Subcutaneous abdominal adipose tissue (tissue), 5 donors: ENCODE measurements at regions not wholly inside any gene's neighbourhood (a gene's known extent, or its start where the extent isn't known, plus 50 kb on each side); places are given as distances from the start of the nearest gene placed in this dataset.

Experiments used
- H3K27ac ChIP-seq: one replicate; pipeline ENCODE4 v1.7.0; 2013; ENCODE audit warnings: low read depth, mild to moderate bottlenecking, inconsistent platforms, low read length, moderate library complexity
- H3K27me3 ChIP-seq, 5 donors: one replicate each; pipeline ENCODE4 v1.7.0; 2013; ENCODE audit warnings: low read length in 5 of 5, inconsistent platforms in 1 of 5; ENCODE audit not compliant: control insufficient read depth in 5 of 5, insufficient read depth in 4 of 5
- H3K36me3 ChIP-seq, 5 donors: one replicate each; pipeline ENCODE4 v1.7.0; 2013; ENCODE audit warnings: low read length in 5 of 5; ENCODE audit not compliant: control insufficient read depth in 5 of 5, insufficient read depth in 5 of 5
- H3K4me1 ChIP-seq, 5 donors: one replicate each; pipeline ENCODE4 v1.7.0; 2013; ENCODE audit warnings: low read length in 5 of 5, mild to moderate bottlenecking in 3 of 5, moderate library complexity in 1 of 5; ENCODE audit not compliant: control insufficient read depth in 5 of 5, insufficient read depth in 5 of 5
- H3K4me3 ChIP-seq, 5 donors: one replicate each; pipeline ENCODE4 v1.7.0; 2013; ENCODE audit warnings: low read length in 5 of 5, low read depth in 1 of 5
- H3K9ac ChIP-seq, 5 donors: one replicate each; pipeline ENCODE4 v1.7.0; 2013; ENCODE audit warnings: low read length in 5 of 5, mild to moderate bottlenecking in 4 of 5, moderate library complexity in 3 of 5
- H3K9me3 ChIP-seq, 5 donors: one replicate each; pipeline ENCODE4 v1.7.0; 2013; ENCODE audit warnings: low read length in 5 of 5; ENCODE audit not compliant: control insufficient read depth in 5 of 5
- donor health status: healthy.
- donor health status: healthy.
- donor health status: healthy.
- donor health status: healthy.
- donor health status: healthy.

DNA sequence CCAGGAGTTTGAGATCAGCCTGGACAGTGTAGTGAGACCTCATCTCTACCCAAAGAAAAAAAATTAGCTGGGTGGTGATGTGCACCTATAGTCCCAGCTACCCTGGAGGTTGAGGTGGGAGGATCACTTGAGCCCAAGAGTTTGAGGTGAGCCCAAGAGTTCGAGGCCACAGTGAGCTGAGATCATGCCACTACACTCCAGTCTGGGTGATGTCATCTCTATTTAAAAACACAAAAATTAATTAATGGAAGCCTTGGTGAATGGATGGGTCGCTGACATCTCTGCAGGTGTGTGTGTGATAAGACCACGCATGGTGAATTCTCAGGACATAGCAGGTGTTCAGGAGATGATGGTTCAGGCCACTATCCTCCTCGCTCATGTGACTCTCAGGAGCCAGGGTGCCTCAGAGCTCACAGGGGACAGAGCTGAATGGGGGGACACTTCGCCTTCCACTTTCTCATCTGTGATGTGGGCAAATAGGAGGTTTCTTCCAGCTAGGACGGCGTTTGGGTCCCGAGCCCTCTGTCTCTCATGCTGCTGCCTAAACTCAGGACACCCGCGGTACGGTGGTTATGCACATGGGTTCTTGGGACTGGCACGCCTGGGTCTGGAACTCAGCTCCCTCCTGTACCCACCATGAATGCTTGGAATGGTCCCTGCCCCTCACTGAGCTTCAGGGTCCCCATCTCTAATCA, 113.4 kb upstream of the ZBTB40 start:
- Histone ChIP-seq H3K36me3 (no peaks in the 10 kb centered on the region), H3K27me3 (peaks cover 15 to 50% (median 29%) of the 10 kb centered on the region in 5 donors), H3K9me3 (peaks cover 0 to 6% (median 0%) of the 10 kb centered on the region in 5 donors), H3K4me1 (peaks cover 0 to 11% (median 2%) of the 10 kb centered on the region in 5 donors), H3K9ac (no peak overlapping the region), H3K4me3 (no peak overlapping the region), H3K27ac (no peak overlapping the region)

GRCh38 chr1:22339237-22339636, 112.4 kb upstream of the ZBTB40 start:
- peaks cover 0 to 11% (median 2%) of the 10 kb centered on the region in 5 donors for H3K4me1 ChIP-seq
- no peak overlapping the region for H3K9ac ChIP-seq
- no peak overlapping the region for H3K27ac ChIP-seq
- H3K27me3 ChIP-seq, result peaks cover 21 to 60% (median 38%) of the 10 kb centered on the region in 5 donors
- H3K9me3 ChIP-seq, result peaks cover 0 to 6% (median 0%) of the 10 kb centered on the region in 5 donors
- no peaks in the 10 kb centered on the region for H3K36me3 ChIP-seq
- no peak overlapping the region for H3K4me3 ChIP-seq

- Histone ChIP-seq H3K27me3 (peaks cover 24 to 68% (median 42%) of the 10 kb centered on the region in 5 donors), H3K27ac (no peak overlapping the region), H3K36me3 (no peaks in the 10 kb centered on the region), H3K4me3 (no peak overlapping the region), H3K4me1 (peaks cover 0 to 11% (median 2%) of the 10 kb centered on the region in 5 donors), H3K9me3 (peaks cover 0 to 6% (median 0%) of the 10 kb centered on the region in 5 donors), H3K9ac (no peak overlapping the region)
Measured at GRCh38 chr1:22340066-22340465, 111.6 kb upstream of the ZBTB40 start.

- Histone ChIP-seq H3K9ac (no peak overlapping the region), H3K36me3 (no peaks in the 10 kb centered on the region), H3K27me3 (peaks cover 25 to 69% (median 47%) of the 10 kb centered on the region in 5 donors), H3K4me3 (no peak overlapping the region), H3K27ac (no peak overlapping the region), H3K4me1 (peaks cover 0 to 11% (median 2%) of the 10 kb centered on the region in 5 donors), H3K9me3 (peaks cover 0 to 3% (median 0%) of the 10 kb centered on the region in 5 donors)
Measured at GRCh38 chr1:22340873-22341272, 110.8 kb upstream of the ZBTB40 start.

- Histone ChIP-seq H3K27me3 (peaks cover 25 to 70% (median 47%) of the 10 kb centered on the region in 5 donors), H3K9me3 (no peaks in the 10 kb centered on the region), H3K4me1 (peaks cover 0 to 11% (median 2%) of the 10 kb centered on the region in 5 donors), H3K4me3 (no peak overlapping the region), H3K36me3 (no peaks in the 10 kb centered on the region), H3K9ac (no peak overlapping the region), H3K27ac (no peak overlapping the region)
Measured at GRCh38 chr1:22341791-22342605, 109.7 kb upstream of the ZBTB40 start.

- no peak overlapping the region for H3K9ac ChIP-seq
- H3K9me3 ChIP-seq, result no peaks in the 10 kb centered on the region
- H3K27me3 ChIP-seq, result peaks cover 25 to 70% (median 47%) of the 10 kb centered on the region in 5 donors
- no peak overlapping the region for H3K4me3 ChIP-seq
- H3K4me1 ChIP-seq, result peaks cover 0 to 11% (median 2%) of the 10 kb centered on the region in 5 donors
- H3K27ac ChIP-seq, result no peak overlapping the region
- no peaks in the 10 kb centered on the region for H3K36me3 ChIP-seq
Measured at GRCh38 chr1:22342734-22343191, 108.9 kb upstream of the ZBTB40 start.

DNA sequence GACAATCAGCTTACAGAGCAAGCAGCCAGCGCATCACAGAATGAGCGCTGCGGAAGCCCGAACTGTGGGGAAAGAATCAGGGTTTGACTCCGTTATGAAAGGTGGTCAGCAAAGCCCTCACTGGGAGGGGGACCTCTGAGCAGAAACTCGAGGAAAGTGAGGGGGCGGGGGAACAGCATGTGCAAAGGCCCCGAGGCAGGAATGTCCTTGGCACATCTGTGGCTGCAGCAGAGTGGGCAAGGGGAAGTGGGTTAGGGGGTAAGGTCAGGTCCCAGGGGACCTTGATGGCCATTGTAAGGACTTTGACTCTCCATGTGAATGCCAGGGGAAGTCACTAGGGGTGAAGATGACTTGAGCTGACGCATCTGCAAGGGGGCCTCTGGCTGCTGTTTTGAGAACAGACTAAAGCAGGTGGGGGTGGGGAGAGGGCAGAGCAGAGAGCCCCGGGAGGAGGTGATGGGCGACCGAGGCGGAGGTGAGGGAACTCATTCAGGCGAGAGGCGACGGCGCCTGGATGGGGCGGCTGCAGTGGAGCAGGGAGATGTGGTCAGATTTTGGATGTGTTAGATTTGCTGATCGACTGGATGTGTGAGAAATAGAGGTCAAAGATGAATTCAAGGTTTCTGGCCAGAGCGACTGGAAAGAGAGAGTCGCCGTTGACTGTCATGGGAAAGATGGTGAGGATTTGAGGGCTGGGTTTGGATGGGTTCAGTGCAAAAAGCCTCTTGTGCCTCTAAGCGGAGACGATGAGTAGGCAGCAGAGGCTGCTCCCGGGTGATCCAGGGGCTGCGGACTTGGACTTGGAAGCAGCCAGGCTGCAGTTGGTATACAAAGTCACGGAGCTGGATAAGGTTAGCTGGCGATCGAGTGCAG, 108.0 kb upstream of the ZBTB40 start:
- Histone ChIP-seq H3K4me3 (no peak overlapping the region), H3K36me3 (no peaks in the 10 kb centered on the region), H3K4me1 (peaks cover 0 to 11% (median 2%) of the 10 kb centered on the region in 5 donors), H3K9me3 (no peaks in the 10 kb centered on the region), H3K9ac (no peak overlapping the region), H3K27ac (no peak overlapping the region), H3K27me3 (peaks cover 29 to 67% (median 43%) of the 10 kb centered on the region in 5 donors)

GRCh38 chr1:22344329-22344630, 107.4 kb upstream of the ZBTB40 start:
- Histone ChIP-seq H3K4me1 (peaks cover 0 to 11% (median 2%) of the 10 kb centered on the region in 5 donors), H3K36me3 (no peaks in the 10 kb centered on the region), H3K4me3 (no peak overlapping the region), H3K9ac (no peak overlapping the region), H3K9me3 (no peaks in the 10 kb centered on the region), H3K27ac (no peak overlapping the region), H3K27me3 (peaks cover 29 to 61% (median 39%) of the 10 kb centered on the region in 5 donors)

DNA sequence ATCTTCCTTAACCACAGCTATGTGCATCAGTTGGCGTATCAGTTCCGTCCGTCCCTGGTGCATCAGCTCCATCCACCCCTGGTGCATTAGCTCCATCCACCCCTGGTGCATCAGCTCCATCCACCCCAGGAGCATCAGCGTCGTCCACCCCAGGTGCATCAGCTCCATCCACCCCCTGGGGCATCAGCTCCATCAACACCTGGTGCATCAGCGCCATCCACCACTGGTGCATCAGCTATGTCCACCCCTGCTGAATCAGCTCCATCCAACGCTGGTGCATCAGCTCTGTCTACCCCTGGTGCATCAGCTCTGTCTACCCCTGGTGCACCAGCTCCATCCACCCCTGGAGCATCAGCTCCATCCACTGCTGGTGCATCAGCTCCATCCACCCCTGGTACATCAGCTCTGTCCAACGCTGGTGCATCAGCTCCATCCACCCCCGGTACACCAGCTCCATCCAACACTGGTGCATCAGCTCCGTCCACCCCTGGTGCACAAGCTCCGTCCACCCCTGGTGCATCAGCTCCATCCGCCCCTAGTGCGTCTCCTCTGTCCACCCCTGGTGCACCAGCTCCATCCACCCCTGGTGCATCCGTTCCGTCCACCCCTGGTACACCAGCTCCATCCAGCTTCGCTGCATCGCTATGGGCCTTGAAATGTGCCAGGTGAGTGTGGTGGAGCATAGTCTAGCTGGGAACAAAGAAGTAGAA, 106.6 kb upstream of the ZBTB40 start:
- peaks cover 30 to 62% (median 45%) of the 10 kb centered on the region in 5 donors for H3K27me3 ChIP-seq
- H3K4me3 ChIP-seq, result no peak overlapping the region
- H3K4me1 ChIP-seq, result peaks cover 0 to 11% (median 2%) of the 10 kb centered on the region in 5 donors
- no peaks in the 10 kb centered on the region for H3K9me3 ChIP-seq
- H3K9ac ChIP-seq, result no peak overlapping the region
- no peaks in the 10 kb centered on the region for H3K36me3 ChIP-seq
- H3K27ac ChIP-seq, result no peak overlapping the region
